Ovary (tissue), 7 donors: ENCODE measurements at regions not wholly inside any gene's neighbourhood (a gene's known extent, or its start where the extent isn't known, plus 50 kb on each side); places are given as distances from the start of the nearest gene placed in this dataset.

Experiments used
- DNase-seq, 5 donors: peaks; one replicate each; pipeline ENCODE4 v3.0.0-alpha.2; 2019 to 2020
- H3K27ac ChIP-seq, 2 donors: fragments of 200-600 bp; one replicate each; pipeline versions ENCODE4 v1.5.1 to v1.8.0; 2019 to 2022
- H3K27me3 ChIP-seq: fragments of 200-600 bp; one replicate; pipeline ENCODE4 v1.8.0; 2022
- H3K36me3 ChIP-seq: fragments of 200-600 bp; sonication (generic); one replicate; pipeline ENCODE4 v1.5.1; 2019
- H3K4me1 ChIP-seq: one replicate; pipeline ENCODE4 v1.8.1; 2013; ENCODE audit warnings: mild to moderate bottlenecking, moderate library complexity; ENCODE audit not compliant: insufficient read depth
- H3K4me3 ChIP-seq: fragments of 200-600 bp; sonication (generic); one replicate; pipeline ENCODE4 v1.5.1; 2017
- H3K9me3 ChIP-seq, 2 donors: fragments of 200-600 bp in 1 of 2; sonication (generic) in 1 of 2; one replicate each; pipeline versions ENCODE4 v1.5.1 to v1.8.1; 2013 to 2019; ENCODE audit warnings: mild to moderate bottlenecking in 1 of 2, moderate library complexity in 1 of 2
- CTCF ChIP-seq, 3 donors: fragments of 450-650 bp in 2 of 3; fragments of 200-600 bp in 1 of 3; IDR thresholded peaks; one replicate each; pipeline versions ENCODE4 v1.5.1 to v1.8.0; 2016 to 2022; ENCODE audit warnings: antibody characterized with exemption in 3 of 3, mild to moderate bottlenecking in 1 of 3
- EP300 ChIP-seq: sonication (generic); formaldehyde crosslinking; IDR thresholded peaks from one replicate; pipeline ENCODE4 v1.6.1; 2017; ENCODE audit warnings: antibody characterized with exemption
- POLR2A ChIP-seq: fragments of 450-650 bp; IDR thresholded peaks from one replicate; pipeline ENCODE4 v1.6.1; 2017; ENCODE audit warnings: antibody characterized with exemption, mild to moderate bottlenecking, moderate library complexity
- WGBS, 3 donors: extraction: QIAGEN DNeasy Blood & Tissue Kit in 1 of 3; methylation state at CpG; one replicate each; pipeline versions ENCODE4 v1.1.5 to v1.1.7; 2013 to 2017; 5-methylcytosine and 5-hydroxymethylcytosine counted together
- intact Hi-C, 4 donors: fragments of 100-400 bp; cut with DNase I; formaldehyde crosslinking; loops; one replicate each; pipeline versions ENCODE4 v1.11.0 to v1.15.1; 2022 to 2023
- donor health status: DM: no; HTN: no; CAD: no; lungs with moderate emphysema.
- donor health status: DM: no; HTN: no; CAD: no.
- donor health status: Bipolar disorder and iron deficiency.
- donor health status: DM: no; HTN: no; CAD: no.
- donor health status: DM: yes; HTN: yes; CAD: no.

GRCh38 chr5:118551031-118551430, 437.3 kb downstream of the DTWD2 start:
- DNase-seq = no peak
- TF ChIP-seq CTCF (IDR thresholded peaks at IDR 0.05) (no peak), EP300 (no peak), POLR2A (no peak)
- no peak overlapping the region for H3K27ac ChIP-seq
- intact Hi-C loops = no loop called here
- H3K36me3 ChIP-seq = no peaks in the 10 kb centered on the region
- no peak overlapping the region for H3K4me3 ChIP-seq
- H3K4me1 ChIP-seq = no peaks in the 10 kb centered on the region
- H3K27me3 ChIP-seq = no peaks in the 10 kb centered on the region
- no peaks in the 10 kb centered on the region for H3K9me3 ChIP-seq

- no peak for DNase-seq
- Histone ChIP-seq H3K27me3 (no peaks in the 10 kb centered on the region), H3K36me3 (no peaks in the 10 kb centered on the region), H3K27ac (no peak overlapping the region), H3K4me3 (no peak overlapping the region), H3K4me1 (no peaks in the 10 kb centered on the region), H3K9me3 (no peaks in the 10 kb centered on the region)
- 88 to 94% (median 94%) methylated on average over 2 of the region's 2 CpGs for WGBS, 3 donors
- intact Hi-C loops = no loop called here
- TF ChIP-seq EP300 (no peak), CTCF (IDR thresholded peaks at IDR 0.05) (no peak), POLR2A (no peak)
These were observed 439.3 kb downstream of the DTWD2 start for GRCh38 chr5:118548761-118549720.

GRCh38 chr5:118545470-118545869, 442.9 kb downstream of the DTWD2 start:
- Histone ChIP-seq H3K27ac (no peak overlapping the region), H3K4me3 (no peak overlapping the region), H3K27me3 (no peaks in the 10 kb centered on the region), H3K4me1 (no peaks in the 10 kb centered on the region), H3K9me3 (no peaks in the 10 kb centered on the region), H3K36me3 (no peaks in the 10 kb centered on the region)
- WGBS, 3 donors = 93 to 99% (median 98%) methylated on average over 1 of the region's 1 CpG
- TF ChIP-seq POLR2A (no peak), EP300 (no peak), CTCF (IDR thresholded peaks at IDR 0.05) (no peak)
- intact Hi-C loops = no loop called here
- no peak for DNase-seq

GRCh38 chr5:118544887-118545449, 443.4 kb downstream of the DTWD2 start:
- Histone ChIP-seq H3K4me3 (no peak overlapping the region), H3K27me3 (no peaks in the 10 kb centered on the region), H3K9me3 (no peaks in the 10 kb centered on the region), H3K36me3 (no peaks in the 10 kb centered on the region), H3K4me1 (no peaks in the 10 kb centered on the region), H3K27ac (no peak overlapping the region)
- WGBS, 3 donors = 55 to 67% (median 65%) methylated on average over 4 of the region's 4 CpGs
- intact Hi-C loops = no loop called here
- DNase-seq = no peak
- TF ChIP-seq EP300 (no peak), CTCF (IDR thresholded peaks at IDR 0.05) (no peak), POLR2A (no peak)
